ENCODE measurements at regions not wholly inside any gene's neighbourhood (a gene's known extent, or its start where the extent isn't known, plus 50 kb on each side); places are given as distances from the start of the nearest gene placed in this dataset.
"Not testable (repeated sequence)": the region's sequence is repeated elsewhere in the genome, so short reads cannot be mapped to it uniquely, and the experiment has no call there.

- peaks cover 34% of the 10 kb centered on the region for H3K4me1 Mint-ChIP-seq
- H3K4me3 Mint-ChIP-seq, H3K9me3 Mint-ChIP-seq, H3K27me3 Mint-ChIP-seq, H3K36me3 Mint-ChIP-seq, H3K27ac Mint-ChIP-seq: not testable (repeated sequence)
These were observed 96.2 kb downstream of the BDH1 start for GRCh38 chr3:197459571-197459970.

- no peaks in the 10 kb centered on the region for H3K9me3 Mint-ChIP-seq
- peaks cover 34% of the 10 kb centered on the region for H3K4me1 Mint-ChIP-seq
- no peak overlapping the region for H3K27ac Mint-ChIP-seq
- H3K4me3 Mint-ChIP-seq, result no peak overlapping the region
- H3K36me3 Mint-ChIP-seq, result peaks cover 2% of the 10 kb centered on the region
- no peaks in the 10 kb centered on the region for H3K27me3 Mint-ChIP-seq
These were observed 96.8 kb downstream of the BDH1 start for GRCh38 chr3:197458906-197459470.

- H3K4me1 Mint-ChIP-seq, result peaks cover 27% of the 10 kb centered on the region
- no peaks in the 10 kb centered on the region for H3K27me3 Mint-ChIP-seq
- peaks cover 2% of the 10 kb centered on the region for H3K36me3 Mint-ChIP-seq
- no peak overlapping the region for H3K4me3 Mint-ChIP-seq
- no peaks in the 10 kb centered on the region for H3K9me3 Mint-ChIP-seq
- H3K27ac Mint-ChIP-seq, result no peak overlapping the region
These were observed 97.5 kb downstream of the BDH1 start for GRCh38 chr3:197458179-197458707.

- peaks cover 20% of the 10 kb centered on the region for H3K4me1 Mint-ChIP-seq
- no peaks in the 10 kb centered on the region for H3K27me3 Mint-ChIP-seq
- peak overlapping the region; percentile 98 for H3K27ac Mint-ChIP-seq
- H3K9me3 Mint-ChIP-seq, result no peaks in the 10 kb centered on the region
- peaks cover 2% of the 10 kb centered on the region for H3K36me3 Mint-ChIP-seq
- H3K4me3 Mint-ChIP-seq, result peak overlapping the region; percentile 97
These were observed 99.3 kb downstream of the BDH1 start for GRCh38 chr3:197456261-197457091.

- peak overlapping the region; percentile 97 for H3K4me3 Mint-ChIP-seq
- H3K27me3 Mint-ChIP-seq, H3K36me3 Mint-ChIP-seq, H3K9me3 Mint-ChIP-seq, H3K27ac Mint-ChIP-seq: not testable (repeated sequence)
- H3K4me1 Mint-ChIP-seq, result peaks cover 20% of the 10 kb centered on the region
These were observed 100.9 kb downstream of the BDH1 start for GRCh38 chr3:197454841-197455240.

DNA sequence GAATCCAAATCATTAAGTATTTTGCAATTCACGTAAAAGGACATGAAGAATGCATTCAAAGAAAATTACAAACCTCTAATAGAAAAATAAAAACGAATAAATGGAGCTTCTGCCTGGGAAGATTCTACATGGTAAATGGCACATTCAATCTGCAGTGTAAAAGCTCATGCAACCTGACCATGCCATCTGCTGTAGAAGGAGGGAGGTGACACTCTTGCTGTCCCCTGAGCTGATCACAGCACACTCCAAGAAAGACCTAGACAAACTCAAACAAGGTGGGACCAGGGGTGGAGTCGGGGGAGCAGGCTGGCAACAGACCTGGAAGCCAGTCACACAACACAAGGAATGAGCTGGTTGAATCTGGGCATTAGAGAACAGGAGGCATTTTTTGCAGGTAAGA, 101.8 kb downstream of the BDH1 start:
- no peaks in the 10 kb centered on the region for H3K27me3 Mint-ChIP-seq
- H3K9me3 Mint-ChIP-seq, result no peaks in the 10 kb centered on the region
- peak overlapping the region; percentile 57 for H3K27ac Mint-ChIP-seq
- H3K4me1 Mint-ChIP-seq, result peaks cover 20% of the 10 kb centered on the region
- peaks cover 2% of the 10 kb centered on the region for H3K36me3 Mint-ChIP-seq
- no peak overlapping the region for H3K4me3 Mint-ChIP-seq

DNA sequence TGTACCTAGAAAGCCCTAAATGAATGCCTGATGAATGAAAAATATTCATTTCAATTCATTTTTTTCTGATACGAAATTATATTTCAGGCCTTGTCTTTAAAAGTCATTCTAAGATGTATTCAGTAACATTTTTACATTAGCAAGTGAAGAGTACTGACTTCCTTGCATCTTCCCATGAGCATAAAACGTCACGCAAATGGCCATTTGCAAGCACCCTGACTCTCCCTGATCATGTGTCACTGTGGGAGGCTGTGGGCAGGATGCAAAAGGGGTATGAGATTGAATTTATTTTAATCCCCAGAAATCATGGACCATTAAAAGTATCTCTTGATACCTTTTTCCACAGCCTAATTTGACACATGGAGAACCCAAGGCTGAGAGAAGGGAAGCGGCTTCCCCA, 105.0 kb downstream of the BDH1 start:
- peaks cover 23% of the 10 kb centered on the region for H3K4me1 Mint-ChIP-seq
- no peaks in the 10 kb centered on the region for H3K9me3 Mint-ChIP-seq
- H3K27ac Mint-ChIP-seq, result no peak overlapping the region
- no peaks in the 10 kb centered on the region for H3K27me3 Mint-ChIP-seq
- H3K36me3 Mint-ChIP-seq, result no peaks in the 10 kb centered on the region
- no peak overlapping the region for H3K4me3 Mint-ChIP-seq

DNA sequence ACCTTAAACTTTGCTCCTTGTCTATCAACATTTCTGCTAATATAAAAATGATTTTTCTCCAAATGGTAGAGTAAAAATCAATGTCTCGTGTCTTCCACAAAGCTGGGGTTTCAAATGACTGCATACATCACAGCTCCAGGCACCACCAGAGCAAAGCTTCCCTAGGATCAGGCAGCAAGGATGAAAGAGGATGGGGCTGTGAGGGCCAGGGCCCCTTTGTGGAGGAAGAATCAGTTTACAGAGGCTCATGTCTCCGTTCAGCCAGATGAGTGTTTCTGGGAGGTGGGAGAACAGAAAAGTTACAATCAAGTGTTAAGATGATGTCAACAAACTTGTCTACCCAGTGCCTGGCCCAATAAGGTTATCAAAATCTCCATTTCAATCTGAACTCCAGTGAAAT, 105.5 kb downstream of the BDH1 start:
- Mint-ChIP-seq H3K27ac (no peak overlapping the region), H3K36me3 (no peaks in the 10 kb centered on the region), H3K27me3 (no peaks in the 10 kb centered on the region), H3K9me3 (no peaks in the 10 kb centered on the region), H3K4me3 (no peak overlapping the region), H3K4me1 (peaks cover 23% of the 10 kb centered on the region)

DNA sequence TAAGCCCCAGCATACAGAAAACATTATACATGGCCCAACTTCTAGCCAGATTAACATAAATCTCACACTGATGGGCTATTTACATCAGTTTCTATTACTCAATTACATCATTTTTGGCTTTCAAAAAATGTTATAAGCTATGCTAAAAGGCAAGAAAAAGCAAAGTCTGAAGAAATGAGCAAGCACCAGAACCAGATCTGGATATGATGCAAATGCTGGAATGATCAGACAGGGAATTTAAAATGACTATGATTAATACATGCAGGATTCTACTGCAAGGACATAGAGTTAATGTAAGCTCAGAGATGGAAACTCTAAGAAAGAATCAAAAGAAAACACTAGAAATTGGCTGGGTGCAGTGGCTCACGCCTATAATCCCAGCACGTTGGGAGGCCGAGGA, 106.6 kb downstream of the BDH1 start:
- H3K27me3 Mint-ChIP-seq, H3K27ac Mint-ChIP-seq, H3K36me3 Mint-ChIP-seq, H3K9me3 Mint-ChIP-seq, H3K4me3 Mint-ChIP-seq: not testable (repeated sequence)
- H3K4me1 Mint-ChIP-seq, result peaks cover 29% of the 10 kb centered on the region

DNA sequence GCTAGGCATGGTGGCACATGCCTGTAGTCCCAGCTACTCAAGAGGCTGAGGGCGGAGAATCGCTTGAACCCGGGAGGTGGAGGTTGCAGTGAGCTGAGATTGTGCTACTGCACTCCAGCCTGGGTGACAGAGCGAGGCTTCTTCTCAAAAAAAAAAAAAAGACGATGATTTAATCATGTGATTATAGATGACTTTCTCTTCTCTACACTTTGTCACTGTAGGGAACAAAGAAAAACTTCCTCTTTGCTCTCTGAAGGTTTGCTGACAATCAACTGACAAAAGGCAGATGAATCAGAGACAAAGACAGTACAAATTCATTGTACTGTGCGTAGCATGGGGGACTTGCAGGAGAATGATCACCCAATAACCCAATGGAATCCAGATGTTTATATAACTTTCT, 108.0 kb downstream of the BDH1 start:
- not testable (repeated sequence) for H3K27ac Mint-ChIP-seq, H3K4me3 Mint-ChIP-seq

DNA sequence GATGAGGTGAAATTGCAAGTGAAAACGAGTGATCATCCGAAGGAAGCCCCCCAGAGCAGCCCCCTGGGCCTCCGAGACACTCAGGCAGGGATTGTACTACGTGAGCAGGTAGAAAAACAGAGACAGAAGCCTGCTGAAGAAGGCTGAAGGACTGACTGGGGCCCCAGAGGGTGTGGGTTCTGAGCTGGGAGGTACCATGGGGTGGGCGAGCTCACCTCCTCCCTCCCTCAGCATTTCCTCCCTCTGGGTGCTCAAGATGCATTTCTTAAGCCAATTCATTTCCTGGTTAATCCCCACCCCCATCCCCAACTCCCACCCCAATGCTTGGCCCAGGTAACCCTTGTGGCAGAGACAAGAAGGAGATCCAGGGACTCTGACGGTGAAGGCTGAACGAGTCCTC, 108.7 kb downstream of the BDH1 start:
- no peaks in the 10 kb centered on the region for H3K36me3 Mint-ChIP-seq
- H3K9me3 Mint-ChIP-seq, result no peaks in the 10 kb centered on the region
- H3K27ac Mint-ChIP-seq, result no peak overlapping the region
- H3K4me3 Mint-ChIP-seq, result no peak overlapping the region
- no peaks in the 10 kb centered on the region for H3K27me3 Mint-ChIP-seq
- peaks cover 33% of the 10 kb centered on the region for H3K4me1 Mint-ChIP-seq

More for the DNA sequence above, 108.0 kb downstream of the BDH1 start:
- not testable (repeated sequence) for H3K9me3 Mint-ChIP-seq, H3K27me3 Mint-ChIP-seq, H3K36me3 Mint-ChIP-seq
- H3K4me1 Mint-ChIP-seq, result peaks cover 33% of the 10 kb centered on the region

- H3K36me3 Mint-ChIP-seq, result no peaks in the 10 kb centered on the region
- H3K4me3 Mint-ChIP-seq, result no peak overlapping the region
- H3K27ac Mint-ChIP-seq, result no peak overlapping the region
- H3K27me3 Mint-ChIP-seq, result no peaks in the 10 kb centered on the region
- H3K4me1 Mint-ChIP-seq, result peaks cover 33% of the 10 kb centered on the region
- no peaks in the 10 kb centered on the region for H3K9me3 Mint-ChIP-seq
These were observed 109.1 kb downstream of the BDH1 start for GRCh38 chr3:197446700-197447056.

- Mint-ChIP-seq H3K4me3 (no peak overlapping the region), H3K9me3 (no peaks in the 10 kb centered on the region), H3K36me3 (no peaks in the 10 kb centered on the region), H3K27me3 (no peaks in the 10 kb centered on the region), H3K27ac (no peak overlapping the region), H3K4me1 (peaks cover 33% of the 10 kb centered on the region)
These were observed 109.7 kb downstream of the BDH1 start for GRCh38 chr3:197445896-197446699.

GRCh38 chr3:197444793-197445379, 110.9 kb downstream of the BDH1 start:
- peak overlapping the region; percentile 20 for H3K4me3 Mint-ChIP-seq
- H3K27ac Mint-ChIP-seq, result no peak overlapping the region
- H3K36me3 Mint-ChIP-seq, result no peaks in the 10 kb centered on the region
- peaks cover 33% of the 10 kb centered on the region for H3K4me1 Mint-ChIP-seq
- H3K9me3 Mint-ChIP-seq, result no peaks in the 10 kb centered on the region
- no peaks in the 10 kb centered on the region for H3K27me3 Mint-ChIP-seq

DNA sequence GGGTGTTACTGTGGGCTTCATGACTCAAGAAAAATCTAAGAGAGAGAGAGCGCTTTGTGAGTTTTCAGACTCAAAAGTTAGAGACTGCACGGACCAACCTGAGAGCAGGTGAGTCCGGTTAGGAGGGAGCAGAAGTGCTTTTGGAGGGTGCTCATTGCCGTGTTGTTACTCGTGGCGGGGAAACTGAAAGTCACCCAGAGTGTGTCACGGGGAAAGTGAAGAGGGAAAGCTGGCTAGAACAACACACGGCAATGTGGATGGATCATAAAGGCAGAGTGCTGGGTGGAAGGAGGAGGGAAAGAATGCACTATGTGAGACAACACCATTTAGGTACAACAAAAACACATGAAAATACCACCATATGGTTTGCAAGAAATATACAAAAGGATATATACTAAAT, 112.3 kb downstream of the BDH1 start:
- no peaks in the 10 kb centered on the region for H3K36me3 Mint-ChIP-seq
- H3K4me3 Mint-ChIP-seq, result no peak overlapping the region
- peaks cover 2% of the 10 kb centered on the region for H3K27me3 Mint-ChIP-seq
- H3K4me1 Mint-ChIP-seq, result peaks cover 33% of the 10 kb centered on the region
- H3K9me3 Mint-ChIP-seq, result no peaks in the 10 kb centered on the region
- no peak overlapping the region for H3K27ac Mint-ChIP-seq
